ENCODE measurements at regions not wholly inside any gene's neighbourhood (a gene's known extent, or its start where the extent isn't known, plus 50 kb on each side); places are given as distances from the start of the nearest gene placed in this dataset.

- TF ChIP-seq ZNF281 (CRISPR knock-in tag; IDR thresholded peaks at IDR 0.05) (no peak), ZNF423 (CRISPR knock-in tag; IDR thresholded peaks at IDR 0.05) (no peak), ATF3 (CRISPR knock-in tag; conservative IDR thresholded peaks at IDR 0.05) (no peak), NFATC4 (CRISPR knock-in tag; IDR thresholded peaks at IDR 0.05) (no peak), ZNF138 (CRISPR knock-in tag; conservative IDR thresholded peaks at IDR 0.05) (no peak), ZNF425 (CRISPR knock-in tag; conservative IDR thresholded peaks at IDR 0.05) (no peak), TEAD4 (CRISPR knock-in tag; IDR thresholded peaks at IDR 0.05) (no peak)
These were observed 1195.7 kb upstream of the SORCS1 start (continued) for GRCh38 chr10:108360187-108360586.

GRCh38 chr10:108358912-108359311 lies 1194.4 kb upstream of the SORCS1 start:
- Mint-ChIP-seq H3K4me1 (no peaks in the 10 kb centered on the region), H3K27me3 (ENCODE audit: low read depth) (no peaks in the 10 kb centered on the region), H3K27ac (no peak overlapping the region), H3K36me3 (no peaks in the 10 kb centered on the region), H3K4me3 (no peak overlapping the region), H3K9me3 (peaks cover 7% of the 10 kb centered on the region; the same call in 1 of the 2 replicates)
- POLR2A ChIA-PET, result no interaction called here
- no peak for ATAC-seq
- CTCF ChIA-PET, result no interaction called here
- no peak for DNase-seq (ENCODE audit: low spot score)
- no peak for TF ChIP-seq ATF3 (CRISPR knock-in tag; conservative IDR thresholded peaks at IDR 0.05)
- TF ChIP-seq ZNF317 (CRISPR knock-in tag; IDR thresholded peaks at IDR 0.05; ENCODE audit: borderline replicate concordance, low read depth), result no peak
- TF ChIP-seq CBFB (CRISPR knock-in tag; IDR thresholded peaks at IDR 0.05; ENCODE audit: low read depth), result no peak
- no peak for TF ChIP-seq PRRX2 (CRISPR knock-in tag; IDR thresholded peaks at IDR 0.05)
- no peak for TF ChIP-seq SOX15 (CRISPR knock-in tag; IDR thresholded peaks at IDR 0.05)
- TF ChIP-seq ZNF396 (CRISPR knock-in tag; IDR thresholded peaks at IDR 0.05; ENCODE audit: borderline replicate concordance), result no peak
- TF ChIP-seq CDX4 (CRISPR knock-in tag; IDR thresholded peaks at IDR 0.05; ENCODE audit: borderline replicate concordance), result no peak
- no peak for TF ChIP-seq ATF6 (CRISPR knock-in tag; IDR thresholded peaks at IDR 0.05)
- no peak for TF ChIP-seq OVOL2 (CRISPR knock-in tag; IDR thresholded peaks at IDR 0.05; ENCODE audit: borderline replicate concordance)
- no peak for TF ChIP-seq USF2 (CRISPR knock-in tag; IDR thresholded peaks at IDR 0.05)
- no peak for TF ChIP-seq ATF1 (CRISPR knock-in tag; IDR thresholded peaks at IDR 0.05)
- no peak for TF ChIP-seq SMAD3 (CRISPR knock-in tag; IDR thresholded peaks at IDR 0.05; ENCODE audit: borderline replicate concordance)
- no peak for TF ChIP-seq GRHL2 (CRISPR knock-in tag; IDR thresholded peaks at IDR 0.05; ENCODE audit: insufficient replicate concordance, severe bottlenecking)
- TF ChIP-seq ZNF423 (CRISPR knock-in tag; IDR thresholded peaks at IDR 0.05), result no peak
- TF ChIP-seq SMAD4 (CRISPR knock-in tag; IDR thresholded peaks at IDR 0.05), result no peak
- no peak for TF ChIP-seq FOXK1 (CRISPR knock-in tag; IDR thresholded peaks at IDR 0.05)
- no peak for TF ChIP-seq AR (CRISPR knock-in tag; IDR thresholded peaks at IDR 0.05)

Data from WTC11 (cell line).